Gastrocnemius medialis (tissue), 4 donors: ENCODE measurements at regions not wholly inside any gene's neighbourhood (a gene's known extent, or its start where the extent isn't known, plus 50 kb on each side); places are given as distances from the start of the nearest gene placed in this dataset.
"Not testable (repeated sequence)": the region's sequence is repeated elsewhere in the genome, so short reads cannot be mapped to it uniquely, and the experiment has no call there.

Source experiments
- ATAC-seq, 2 donors: fragments of 150-250 bp; one replicate each; pipeline ENCODE4 v1.9.1; 2016
- DNase-seq, 2 donors: peaks; one replicate each; pipeline ENCODE4 v3.0.0-alpha.2; 2019
- H3K27ac ChIP-seq, 4 donors: fragments of 200-600 bp; sonication (generic); 1 replicate in 1 of 4; 2 replicates in 3 of 4; pipeline ENCODE4 v1.5.1; 2016 to 2018; ENCODE audit warnings: mild to moderate bottlenecking in 2 of 4, moderate library complexity in 1 of 4
- H3K27me3 ChIP-seq, 3 donors: fragments of 200-600 bp; sonication (generic) in 2 of 3; 1 replicate in 1 of 3; 2 replicates in 2 of 3; pipeline versions ENCODE4 v1.5.1 to v1.6.0; 2016 to 2019; ENCODE audit warnings: mild to moderate bottlenecking in 1 of 3, moderate library complexity in 1 of 3
- H3K36me3 ChIP-seq, 2 donors: fragments of 200-600 bp; sonication (generic) in 1 of 2; one replicate each; pipeline ENCODE4 v1.5.1; 2017 to 2018
- H3K4me1 ChIP-seq, 2 donors: fragments of 200-600 bp; sonication (generic) in 1 of 2; one replicate each; pipeline ENCODE4 v1.5.1; 2016 to 2017; ENCODE audit warnings: mild to moderate bottlenecking in 2 of 2
- H3K4me3 ChIP-seq, 4 donors: fragments of 200-600 bp; sonication (generic) in 3 of 4; 1 replicate in 1 of 4; 2 replicates in 3 of 4; pipeline ENCODE4 v1.5.1; 2016 to 2019; ENCODE audit warnings: mild to moderate bottlenecking in 2 of 4
- H3K9me3 ChIP-seq, 3 donors: fragments of 200-600 bp; sonication (generic) in 2 of 3; 1 replicate in 1 of 3; 2 replicates in 2 of 3; pipeline ENCODE4 v1.5.1; 2016 to 2019
- CTCF ChIP-seq, 5 experiments: fragments of 450-650 bp in 3 of 5; fragments of 200-600 bp in 2 of 5; sonication (generic) in 2 of 5; IDR thresholded peaks in 4 of 5; conservative IDR thresholded peaks in 1 of 5; 1 replicate in 4 of 5; 2 replicates in 1 of 5; pipeline ENCODE4 v1.5.1; 2016 to 2019; ENCODE audit warnings: antibody characterized with exemption in 5 of 5, mild to moderate bottlenecking in 3 of 5, moderate library complexity in 3 of 5
- POLR2A ChIP-seq, 2 donors: fragments of 450-650 bp; IDR thresholded peaks; one replicate each; pipeline ENCODE4 v1.6.1; 2017; ENCODE audit warnings: antibody characterized with exemption in 2 of 2, mild to moderate bottlenecking in 2 of 2, moderate library complexity in 2 of 2
- in situ Hi-C, 4 donors: fragments of 200-750 bp; cut with MboI; loops; one replicate each; pipeline versions ENCODE4 v1.15.0 to v1.8.0; 2017; ENCODE audit warnings: low sequenced_read_pairs in 4 of 4
- intact Hi-C: fragments of 100-400 bp; cut with DNase I; formaldehyde crosslinking; loops from one replicate; pipeline ENCODE4 v1.15.1; 2023; ENCODE audit warnings: low total_unique reads

GRCh38 chr12:75790219-75790618 lies 241.4 kb downstream of the PHLDA1 start:
- H3K4me1 ChIP-seq = no peaks in the 10 kb centered on the region
- no peak overlapping the region for H3K27ac ChIP-seq
- DNase-seq = no peak
- in situ Hi-C loops (no loop called here), intact Hi-C loops (no loop called here)
- no peaks in the 10 kb centered on the region for H3K36me3 ChIP-seq
- TF ChIP-seq POLR2A (IDR thresholded peaks at IDR 0.05) (no peak), CTCF (IDR thresholded peaks at IDR 0.05 in 4 of 5, conservative IDR thresholded peaks at IDR 0.05 in 1 of 5) (no peak)
- H3K9me3 ChIP-seq = no peaks in the 10 kb centered on the region
- H3K4me3 ChIP-seq = no peak overlapping the region
- H3K27me3 ChIP-seq = no peaks in the 10 kb centered on the region
- ATAC-seq = no peak

GRCh38 chr12:75787146-75787545 lies 244.4 kb downstream of the PHLDA1 start:
- DNase-seq, intact Hi-C loops, H3K4me3 ChIP-seq, H3K27me3 ChIP-seq, H3K9me3 ChIP-seq, in situ Hi-C loops, H3K27ac ChIP-seq, H3K36me3 ChIP-seq, ATAC-seq: not testable (repeated sequence)
- H3K4me1 ChIP-seq = peaks cover 0 to 23% of the 10 kb centered on the region in 2 donors

- Histone ChIP-seq H3K27me3 (no peaks in the 10 kb centered on the region), H3K27ac (no peak overlapping the region), H3K4me1 (peaks cover 0 to 34% of the 10 kb centered on the region in 2 donors), H3K4me3 (no peak overlapping the region), H3K9me3 (no peaks in the 10 kb centered on the region), H3K36me3 (no peaks in the 10 kb centered on the region)
- ATAC-seq (no peak), DNase-seq (no peak)
- in situ Hi-C loops (no loop called here), intact Hi-C loops (no loop called here)
- TF ChIP-seq CTCF (IDR thresholded peaks at IDR 0.05 in 4 of 5, conservative IDR thresholded peaks at IDR 0.05 in 1 of 5) (no peak), POLR2A (IDR thresholded peaks at IDR 0.05) (no peak)
Measured at GRCh38 chr12:75786070-75786469, 245.5 kb downstream of the PHLDA1 start.

GRCh38 chr12:75784591-75784990 lies 247.0 kb downstream of the PHLDA1 start:
- Histone ChIP-seq H3K9me3 (no peaks in the 10 kb centered on the region), H3K4me3 (no peak overlapping the region), H3K36me3 (no peaks in the 10 kb centered on the region), H3K4me1 (peaks cover 0 to 37% of the 10 kb centered on the region in 2 donors), H3K27ac (peak overlapping the region in 2 of 4 donors; percentile 50 to 68), H3K27me3 (no peaks in the 10 kb centered on the region)
- ATAC-seq (no peak), DNase-seq (peak; percentile 11 to 14)
- intact Hi-C loops (no loop called here), in situ Hi-C loops (no loop called here)
- TF ChIP-seq CTCF (IDR thresholded peaks at IDR 0.05 in 4 of 5, conservative IDR thresholded peaks at IDR 0.05 in 1 of 5) = no peak
- TF ChIP-seq POLR2A (IDR thresholded peaks at IDR 0.05) = no peak

- in situ Hi-C loops (no loop called here), intact Hi-C loops (no loop called here)
- peak overlapping the region in 3 of 4 donors; percentile 35 to 68 (median 50) for H3K27ac ChIP-seq
- peak; percentile 75 to 80 for ATAC-seq
- peak in 1 of 2 donors; percentile 2 for DNase-seq
- H3K36me3 ChIP-seq = no peaks in the 10 kb centered on the region
- H3K9me3 ChIP-seq = no peaks in the 10 kb centered on the region
- no peak overlapping the region for H3K4me3 ChIP-seq
- no peaks in the 10 kb centered on the region for H3K27me3 ChIP-seq
- H3K4me1 ChIP-seq = peaks cover 0 to 37% of the 10 kb centered on the region in 2 donors
- TF ChIP-seq CTCF (IDR thresholded peaks at IDR 0.05 in 4 of 5, conservative IDR thresholded peaks at IDR 0.05 in 1 of 5) (no peak), POLR2A (IDR thresholded peaks at IDR 0.05) (no peak)
Measured at GRCh38 chr12:75783093-75783877, 248.3 kb downstream of the PHLDA1 start.
